ENCODE measurements at regions not wholly inside any gene's neighbourhood (a gene's known extent, or its start where the extent isn't known, plus 50 kb on each side); places are given as distances from the start of the nearest gene placed in this dataset.

- Histone ChIP-seq H3K9me2 (ENCODE audit: insufficient read depth) (no peaks in the 10 kb centered on the region), H4K20me1 (ENCODE audit: insufficient read depth) (no peaks in the 10 kb centered on the region), H2AFZ (ENCODE audit: low read depth, low read length, poor library complexity, severe bottlenecking) (no peak overlapping the region), H3K36me3 (ENCODE audit: control insufficient read depth in 1 of 2, insufficient read depth in 2 of 2, low read length in 2 of 2) (no peaks in the 10 kb centered on the region), H3K9me3 (ENCODE audit: control insufficient read depth in 1 of 2, insufficient read depth in 1 of 2, low read depth in 1 of 2, low read length in 2 of 2) (no peaks in the 10 kb centered on the region), H3K4me2 (ENCODE audit: low read length) (no peak overlapping the region), H3K4me1 (ENCODE audit: control insufficient read depth in 1 of 2, insufficient read depth in 2 of 2, low read length in 2 of 2) (no peaks in the 10 kb centered on the region), H3K27ac (ENCODE audit: low read depth, low read length) (no peak overlapping the region), H3K27me3 (ENCODE audit: insufficient read depth, low read length) (no peaks in the 10 kb centered on the region), H3K79me2 (ENCODE audit: insufficient read depth, low read length) (no peaks in the 10 kb centered on the region), H3K4me3 (replicated peaks in 1 of 2; ENCODE audit: low read depth in 1 of 2, low read length in 2 of 2) (no peak overlapping the region), H3K9ac (ENCODE audit: low read length) (no peak overlapping the region)
- POLR2A ChIA-PET = no interaction called here
- ATAC-seq (no peak), DNase-seq (ENCODE audit: low read depth, low spot score) (no peak)
- TF ChIP-seq ZNF274 (IDR thresholded peaks at IDR 0.05; ENCODE audit: low read depth, low read length) = no peak
- intact Hi-C loops (cut with micrococcal nuclease) = no loop called here
- RAD21 ChIA-PET (ENCODE audit: low non-redundant PET in 1 of 2, low total read pairs in 2 of 2, uncharacterized antibody in 2 of 2, unreplicated experiment in 2 of 2) = no interaction called here
- no TSS peak for BruUV-seq (replicated peaks)
- CTCF ChIA-PET = no interaction called here
These were observed 303.2 kb upstream of the GHITM start for GRCh38 chr10:83835945-83836745.

GRCh38 chr10:83848677-83849076 lies 290.6 kb upstream of the GHITM start:
- CTCF ChIA-PET = no interaction called here
- H3K79me2 ChIP-seq (ENCODE audit: insufficient read depth, low read length) = no peaks in the 10 kb centered on the region
- POLR2A ChIA-PET = no interaction called here
- no peaks in the 10 kb centered on the region for H3K36me3 ChIP-seq (ENCODE audit: control insufficient read depth in 1 of 2, insufficient read depth in 2 of 2, low read length in 2 of 2)
- TF ChIP-seq SRF (IDR thresholded peaks at IDR 0.05; ENCODE audit: low read depth) (no peak), RAD21 (IDR thresholded peaks at IDR 0.05; ENCODE audit: low read depth) (no peak), TCF7L2 (IDR thresholded peaks at IDR 0.05; ENCODE audit: borderline replicate concordance, extremely low read depth, insufficient read depth, insufficient read length) (no peak), ATF3 (IDR thresholded peaks at IDR 0.05) (no peak), REST (IDR thresholded peaks at IDR 0.05; ENCODE audit: low read depth) (no peak), ELF1 (IDR thresholded peaks at IDR 0.05; ENCODE audit: borderline replicate concordance, low read depth) (no peak), SP1 (IDR thresholded peaks at IDR 0.05; ENCODE audit: low read depth) (no peak), YY1 (IDR thresholded peaks at IDR 0.05; ENCODE audit: extremely low read depth, insufficient replicate concordance, low read depth, low read length) (no peak), CTCF (IDR thresholded peaks at IDR 0.05 in 2 of 3, conservative IDR thresholded peaks at IDR 0.05 in 1 of 3; ENCODE audit: borderline replicate concordance in 1 of 3, insufficient read depth in 1 of 3, low read depth in 2 of 3, low read length in 2 of 3) (no peak)
- H3K9ac ChIP-seq (ENCODE audit: low read length) = no peak overlapping the region
- BruUV-seq (replicated peaks) = no TSS peak
- no peaks in the 10 kb centered on the region for H3K9me2 ChIP-seq (ENCODE audit: insufficient read depth)
- intact Hi-C loops (cut with micrococcal nuclease) = no loop called here
- H3K4me3 ChIP-seq (replicated peaks in 1 of 2; ENCODE audit: low read depth in 1 of 2, low read length in 2 of 2) = no peak overlapping the region
- no peaks in the 10 kb centered on the region for H3K27me3 ChIP-seq (ENCODE audit: insufficient read depth, low read length)
- ATAC-seq (no peak), DNase-seq (ENCODE audit: low read depth, low spot score) (no peak)
- no peaks in the 10 kb centered on the region for H4K20me1 ChIP-seq (ENCODE audit: insufficient read depth)
- RAD21 ChIA-PET (ENCODE audit: low non-redundant PET in 1 of 2, low total read pairs in 2 of 2, uncharacterized antibody in 2 of 2, unreplicated experiment in 2 of 2) = no interaction called here
- H2AFZ ChIP-seq (ENCODE audit: low read depth, low read length, poor library complexity, severe bottlenecking) = no peak overlapping the region
- H3K4me2 ChIP-seq (ENCODE audit: low read length) = no peak overlapping the region
- H3K4me1 ChIP-seq (ENCODE audit: control insufficient read depth in 1 of 2, insufficient read depth in 2 of 2, low read length in 2 of 2) = no peaks in the 10 kb centered on the region
- no peak overlapping the region for H3K27ac ChIP-seq (ENCODE audit: low read depth, low read length)
- H3K9me3 ChIP-seq (ENCODE audit: control insufficient read depth in 1 of 2, insufficient read depth in 1 of 2, low read depth in 1 of 2, low read length in 2 of 2) = no peaks in the 10 kb centered on the region

Data from HCT116 (cell line).